ENCODE measurements at regions not wholly inside any gene's neighbourhood (a gene's known extent, or its start where the extent isn't known, plus 50 kb on each side); places are given as distances from the start of the nearest gene placed in this dataset.

DNA sequence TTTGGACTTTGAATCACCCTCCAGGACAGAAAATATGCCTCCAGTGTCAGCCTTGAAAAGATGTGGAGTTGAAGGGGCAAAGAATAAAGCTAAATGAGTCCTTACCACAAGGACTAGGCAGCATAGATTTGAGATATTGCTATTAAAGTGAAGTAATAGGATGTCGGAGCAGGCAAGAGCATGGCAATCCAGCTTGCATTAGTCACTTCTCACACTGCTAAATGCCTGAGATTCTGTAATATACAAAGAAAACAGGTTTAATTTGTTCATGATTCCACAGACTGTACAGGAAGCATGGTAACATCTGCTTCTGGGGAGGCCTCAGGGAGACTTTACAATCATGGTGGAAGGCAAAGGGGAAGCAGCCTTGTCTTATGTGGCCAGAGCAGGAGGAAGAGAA lies 109.8 kb upstream of the PCDH7 start:
- Histone ChIP-seq H3K36me3 (ENCODE audit: control insufficient read depth in 2 of 2, extremely low read depth in 1 of 2, insufficient read depth in 2 of 2, low read length in 2 of 2) (no peaks in the 10 kb centered on the region), H4K20me1 (ENCODE audit: control insufficient read depth, extremely low read depth, insufficient read depth, low read length) (no peaks in the 10 kb centered on the region), H3K4me1 (ENCODE audit: control insufficient read depth, extremely low read depth, insufficient read depth, low read length) (no peaks in the 10 kb centered on the region), H3K9ac (ENCODE audit: control insufficient read depth, extremely low read depth, insufficient read depth, low read length) (no peak overlapping the region), H3K27ac (ENCODE audit: control insufficient read depth, insufficient read depth, low read length) (no peak overlapping the region), H3K4me2 (ENCODE audit: control insufficient read depth, extremely low read depth, insufficient read depth, low read depth, low read length) (no peak overlapping the region), H2AFZ (ENCODE audit: control insufficient read depth, low read length) (no peak overlapping the region), H3K27me3 (ENCODE audit: control insufficient read depth, extremely low read depth, insufficient read depth, low read length) (no peaks in the 10 kb centered on the region), H3K9me3 (ENCODE audit: control insufficient read depth, low read depth, low read length) (no peaks in the 10 kb centered on the region), H3K9me1 (ENCODE audit: control insufficient read depth, extremely low read depth, insufficient read depth, low read length) (no peaks in the 10 kb centered on the region), H3K79me2 (ENCODE audit: control insufficient read depth, insufficient read depth, low read length) (no peaks in the 10 kb centered on the region), H3K4me3 (ENCODE audit: control insufficient read depth in 2 of 3, extremely low read depth in 1 of 3, insufficient read depth in 2 of 3, low read depth in 1 of 3, low read length in 3 of 3) (no peak overlapping the region)
- no peak for TF ChIP-seq EZH2 (IDR thresholded peaks at IDR 0.05; ENCODE audit: low read length)
- TF ChIP-seq, protein P1, sequence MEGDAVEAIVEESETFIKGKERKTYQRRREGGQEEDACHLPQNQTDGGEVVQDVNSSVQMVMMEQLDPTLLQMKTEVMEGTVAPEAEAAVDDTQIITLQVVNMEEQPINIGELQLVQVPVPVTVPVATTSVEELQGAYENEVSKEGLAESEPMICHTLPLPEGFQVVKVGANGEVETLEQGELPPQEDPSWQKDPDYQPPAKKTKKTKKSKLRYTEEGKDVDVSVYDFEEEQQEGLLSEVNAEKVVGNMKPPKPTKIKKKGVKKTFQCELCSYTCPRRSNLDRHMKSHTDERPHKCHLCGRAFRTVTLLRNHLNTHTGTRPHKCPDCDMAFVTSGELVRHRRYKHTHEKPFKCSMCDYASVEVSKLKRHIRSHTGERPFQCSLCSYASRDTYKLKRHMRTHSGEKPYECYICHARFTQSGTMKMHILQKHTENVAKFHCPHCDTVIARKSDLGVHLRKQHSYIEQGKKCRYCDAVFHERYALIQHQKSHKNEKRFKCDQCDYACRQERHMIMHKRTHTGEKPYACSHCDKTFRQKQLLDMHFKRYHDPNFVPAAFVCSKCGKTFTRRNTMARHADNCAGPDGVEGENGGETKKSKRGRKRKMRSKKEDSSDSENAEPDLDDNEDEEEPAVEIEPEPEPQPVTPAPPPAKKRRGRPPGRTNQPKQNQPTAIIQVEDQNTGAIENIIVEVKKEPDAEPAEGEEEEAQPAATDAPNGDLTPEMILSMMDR (optimal IDR thresholded peaks at IDR 0.05 in 1 of 3, IDR thresholded peaks at IDR 0.05 in 1 of 3, conservative IDR thresholded peaks at IDR 0.05 in 1 of 3; ENCODE audit: extremely low read depth in 1 of 3, insufficient read depth in 2 of 3, low read length in 3 of 3): no peak
- dilution Hi-C loops (cut with MboI; ENCODE audit: extremely low pct_ligation_motif_present, low sequenced_read_pairs): no loop called here
- DNase-seq (ENCODE audit: low read depth, low spot score): no peak
- no peak for FAIRE-seq

DNA sequence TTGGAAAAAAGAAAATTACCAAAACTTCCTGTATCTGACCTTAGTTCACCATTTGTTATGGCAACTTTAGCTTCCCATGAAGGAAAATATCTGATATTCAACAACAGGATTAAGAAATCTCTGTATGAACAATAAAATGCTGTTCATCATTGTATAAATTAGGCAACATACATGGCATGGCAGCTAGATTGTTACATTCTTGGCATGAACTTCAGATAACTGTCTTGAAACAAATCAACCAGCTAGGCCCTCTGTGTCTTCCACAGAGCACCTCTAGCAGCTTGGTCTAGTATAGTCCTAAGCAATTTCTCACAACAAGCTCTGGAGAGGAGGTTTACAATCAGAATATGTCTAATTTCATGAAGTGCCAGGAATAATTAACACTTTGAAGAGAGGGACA lies 105.4 kb upstream of the PCDH7 start:
- Histone ChIP-seq H3K4me1 (ENCODE audit: control insufficient read depth, extremely low read depth, insufficient read depth, low read length) (no peaks in the 10 kb centered on the region), H3K4me3 (ENCODE audit: control insufficient read depth in 2 of 3, extremely low read depth in 1 of 3, insufficient read depth in 2 of 3, low read depth in 1 of 3, low read length in 3 of 3) (no peak overlapping the region), H3K4me2 (ENCODE audit: control insufficient read depth, extremely low read depth, insufficient read depth, low read depth, low read length) (no peak overlapping the region), H2AFZ (ENCODE audit: control insufficient read depth, low read length) (no peak overlapping the region), H4K20me1 (ENCODE audit: control insufficient read depth, extremely low read depth, insufficient read depth, low read length) (no peaks in the 10 kb centered on the region), H3K27ac (ENCODE audit: control insufficient read depth, insufficient read depth, low read length) (no peak overlapping the region), H3K27me3 (ENCODE audit: control insufficient read depth, extremely low read depth, insufficient read depth, low read length) (no peaks in the 10 kb centered on the region), H3K9me3 (ENCODE audit: control insufficient read depth, low read depth, low read length) (no peaks in the 10 kb centered on the region), H3K79me2 (ENCODE audit: control insufficient read depth, insufficient read depth, low read length) (no peaks in the 10 kb centered on the region), H3K36me3 (ENCODE audit: control insufficient read depth in 2 of 2, extremely low read depth in 1 of 2, insufficient read depth in 2 of 2, low read length in 2 of 2) (no peaks in the 10 kb centered on the region), H3K9me1 (ENCODE audit: control insufficient read depth, extremely low read depth, insufficient read depth, low read length) (no peaks in the 10 kb centered on the region), H3K9ac (ENCODE audit: control insufficient read depth, extremely low read depth, insufficient read depth, low read length) (no peak overlapping the region)
- DNase-seq (ENCODE audit: low read depth, low spot score): no peak
- FAIRE-seq: no peak
- no peak for TF ChIP-seq EZH2 (IDR thresholded peaks at IDR 0.05; ENCODE audit: low read length)
- TF ChIP-seq, protein P1 (optimal IDR thresholded peaks at IDR 0.05 in 1 of 3, IDR thresholded peaks at IDR 0.05 in 1 of 3, conservative IDR thresholded peaks at IDR 0.05 in 1 of 3; ENCODE audit: extremely low read depth in 1 of 3, insufficient read depth in 2 of 3, low read length in 3 of 3): no peak
- dilution Hi-C loops (cut with MboI; ENCODE audit: extremely low pct_ligation_motif_present, low sequenced_read_pairs): no loop called here

Measured in keratinocyte (primary cell).